Breast epithelium (tissue), 4 donors: ENCODE measurements at regions not wholly inside any gene's neighbourhood (a gene's known extent, or its start where the extent isn't known, plus 50 kb on each side); places are given as distances from the start of the nearest gene placed in this dataset.
A peak's percentile ranks its signal among the peaks of the same experiment; 100 is the strongest.

Experiments
- DNase-seq, 2 donors: peaks; one replicate each; pipeline ENCODE4 v3.0.0-alpha.2; 2019; ENCODE audit warnings: low spot score in 2 of 2
- H3K27ac ChIP-seq, 2 donors: fragments of 200-600 bp; sonication (generic) in 1 of 2; one replicate each; pipeline ENCODE4 v1.5.1; 2016 to 2019; ENCODE audit warnings: mild to moderate bottlenecking in 1 of 2
- H3K27me3 ChIP-seq, 2 donors: fragments of 200-600 bp; sonication (generic) in 1 of 2; one replicate each; pipeline versions ENCODE4 v1.5.1 to v1.6.0; 2017 to 2019; ENCODE audit warnings: control low read depth in 1 of 2, mild to moderate bottlenecking in 1 of 2
- H3K36me3 ChIP-seq: fragments of 200-600 bp; one replicate; pipeline ENCODE4 v1.5.1; 2019
- H3K4me1 ChIP-seq, 2 donors: fragments of 200-600 bp; sonication (generic); one replicate each; pipeline ENCODE4 v1.5.1; 2016 to 2019; ENCODE audit warnings: control low read depth in 1 of 2
- H3K4me3 ChIP-seq, 3 donors: fragments of 200-600 bp; sonication (generic); 1 replicate in 2 of 3; 2 replicates in 1 of 3; pipeline ENCODE4 v1.5.1; 2016 to 2019; ENCODE audit warnings: mild to moderate bottlenecking in 3 of 3, moderate library complexity in 2 of 3
- H3K9me3 ChIP-seq, 2 donors: fragments of 200-600 bp; sonication (generic) in 1 of 2; one replicate each; pipeline ENCODE4 v1.5.1; 2016 to 2019; ENCODE audit warnings: control low read depth in 1 of 2
- POLR2A ChIP-seq: fragments of 450-650 bp; IDR thresholded peaks from one replicate; pipeline ENCODE4 v1.6.1; 2016; ENCODE audit warnings: antibody characterized with exemption, mild to moderate bottlenecking, moderate library complexity
- POLR2AphosphoS5 ChIP-seq, 3 donors: sonication (generic); formaldehyde crosslinking; IDR thresholded peaks; one replicate each; pipeline ENCODE4 v1.6.1; 2017; ENCODE audit warnings: antibody characterized with exemption in 3 of 3
- intact Hi-C: fragments of 100-400 bp; cut with DNase I; formaldehyde crosslinking; loops from one replicate; pipeline ENCODE4 v1.15.1; 2023; ENCODE audit warnings: low total_unique reads
- TF ChIP-seq, protein P1 (sequence below), 3 donors: fragments of 450-650 bp; IDR thresholded peaks; one replicate each; pipeline ENCODE4 v1.5.1; 2016 to 2017; ENCODE audit warnings: antibody characterized with exemption in 3 of 3, mild to moderate bottlenecking in 3 of 3, moderate library complexity in 3 of 3

DNA sequence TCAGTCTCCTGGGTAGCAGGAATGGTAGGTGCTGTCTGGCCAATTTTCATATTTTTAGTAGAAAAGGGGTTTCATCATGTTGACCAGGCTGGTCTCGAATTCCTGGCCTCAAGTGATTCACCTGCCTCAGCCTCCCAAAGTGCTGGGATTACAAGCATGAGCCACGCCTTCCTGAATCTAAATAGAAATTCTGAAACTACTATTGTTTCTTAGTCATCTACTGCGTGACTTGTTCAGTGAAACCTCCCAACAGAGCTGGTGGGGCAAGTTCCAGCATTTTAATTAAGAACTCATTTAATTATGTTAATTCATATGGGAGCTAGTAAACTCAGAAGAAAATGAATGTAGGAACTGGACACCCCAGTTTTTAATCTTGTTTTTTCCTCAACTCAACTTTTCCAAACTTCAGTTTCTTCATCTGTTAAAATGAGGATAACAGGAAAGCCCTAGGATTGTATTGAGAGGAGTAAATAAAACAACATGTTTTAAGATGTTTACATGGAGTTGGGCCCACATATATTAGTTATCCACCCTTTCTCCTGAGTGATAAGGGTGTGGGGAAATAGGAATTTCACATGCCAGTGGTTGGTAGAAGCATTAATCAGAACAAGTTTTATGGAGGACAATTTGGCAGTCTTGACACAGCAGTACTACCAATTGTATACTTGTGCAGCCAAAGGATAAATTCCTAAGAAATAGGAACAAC is 335.8 kb upstream of the E2F7 start:
- no peak overlapping the region for H3K27ac ChIP-seq
- no peaks in the 10 kb centered on the region for H3K4me1 ChIP-seq
- no peak for TF ChIP-seq POLR2A
- TF ChIP-seq, protein P1, sequence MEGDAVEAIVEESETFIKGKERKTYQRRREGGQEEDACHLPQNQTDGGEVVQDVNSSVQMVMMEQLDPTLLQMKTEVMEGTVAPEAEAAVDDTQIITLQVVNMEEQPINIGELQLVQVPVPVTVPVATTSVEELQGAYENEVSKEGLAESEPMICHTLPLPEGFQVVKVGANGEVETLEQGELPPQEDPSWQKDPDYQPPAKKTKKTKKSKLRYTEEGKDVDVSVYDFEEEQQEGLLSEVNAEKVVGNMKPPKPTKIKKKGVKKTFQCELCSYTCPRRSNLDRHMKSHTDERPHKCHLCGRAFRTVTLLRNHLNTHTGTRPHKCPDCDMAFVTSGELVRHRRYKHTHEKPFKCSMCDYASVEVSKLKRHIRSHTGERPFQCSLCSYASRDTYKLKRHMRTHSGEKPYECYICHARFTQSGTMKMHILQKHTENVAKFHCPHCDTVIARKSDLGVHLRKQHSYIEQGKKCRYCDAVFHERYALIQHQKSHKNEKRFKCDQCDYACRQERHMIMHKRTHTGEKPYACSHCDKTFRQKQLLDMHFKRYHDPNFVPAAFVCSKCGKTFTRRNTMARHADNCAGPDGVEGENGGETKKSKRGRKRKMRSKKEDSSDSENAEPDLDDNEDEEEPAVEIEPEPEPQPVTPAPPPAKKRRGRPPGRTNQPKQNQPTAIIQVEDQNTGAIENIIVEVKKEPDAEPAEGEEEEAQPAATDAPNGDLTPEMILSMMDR (IDR thresholded peaks at IDR 0.05): no peak
- no peak for TF ChIP-seq POLR2AphosphoS5 (IDR thresholded peaks at IDR 0.05)
- intact Hi-C loops: no loop called here
- H3K27me3 ChIP-seq: no peaks in the 10 kb centered on the region
- H3K4me3 ChIP-seq: no peak overlapping the region
- H3K9me3 ChIP-seq: no peaks in the 10 kb centered on the region
- H3K36me3 ChIP-seq: no peaks in the 10 kb centered on the region
- no peak for DNase-seq

DNA sequence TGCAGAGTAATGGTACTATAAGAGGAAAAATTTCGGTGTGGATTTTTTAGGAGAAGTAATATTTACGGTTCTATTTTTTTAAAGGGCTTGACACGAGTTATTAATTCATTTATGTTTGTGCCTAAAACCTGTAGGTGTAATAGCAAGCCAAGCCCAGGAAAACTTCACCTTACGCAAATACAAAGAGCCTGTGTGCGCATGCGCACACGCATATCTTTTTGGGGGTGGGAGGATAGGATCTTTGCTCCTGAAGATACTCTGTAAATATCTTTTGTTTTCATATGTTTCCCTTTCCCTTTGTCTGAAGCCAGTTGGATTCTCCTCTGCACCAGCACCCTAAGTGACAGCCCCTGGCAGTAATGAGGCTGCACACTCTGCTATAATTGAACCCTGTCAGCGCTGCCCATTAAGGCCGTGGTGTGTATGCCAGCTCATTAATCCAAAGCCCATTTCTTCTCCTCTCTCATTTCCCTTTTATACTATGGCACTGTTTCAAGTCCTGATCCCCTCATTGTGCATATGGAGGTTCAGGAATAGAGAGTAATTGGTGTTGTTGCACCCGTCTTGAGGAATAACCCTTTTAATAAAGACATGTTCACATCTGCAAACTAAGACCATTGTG is 327.2 kb upstream of the E2F7 start:
- Histone ChIP-seq H3K27me3 (no peaks in the 10 kb centered on the region), H3K4me1 (no peaks in the 10 kb centered on the region), H3K27ac (no peak overlapping the region), H3K4me3 (no peak overlapping the region), H3K9me3 (no peaks in the 10 kb centered on the region), H3K36me3 (no peaks in the 10 kb centered on the region)
- no peak for TF ChIP-seq POLR2AphosphoS5 (IDR thresholded peaks at IDR 0.05)
- TF ChIP-seq, protein P1 (IDR thresholded peaks at IDR 0.05): no peak
- TF ChIP-seq POLR2A: no peak
- intact Hi-C loops: no loop called here
- DNase-seq: no peak

DNA sequence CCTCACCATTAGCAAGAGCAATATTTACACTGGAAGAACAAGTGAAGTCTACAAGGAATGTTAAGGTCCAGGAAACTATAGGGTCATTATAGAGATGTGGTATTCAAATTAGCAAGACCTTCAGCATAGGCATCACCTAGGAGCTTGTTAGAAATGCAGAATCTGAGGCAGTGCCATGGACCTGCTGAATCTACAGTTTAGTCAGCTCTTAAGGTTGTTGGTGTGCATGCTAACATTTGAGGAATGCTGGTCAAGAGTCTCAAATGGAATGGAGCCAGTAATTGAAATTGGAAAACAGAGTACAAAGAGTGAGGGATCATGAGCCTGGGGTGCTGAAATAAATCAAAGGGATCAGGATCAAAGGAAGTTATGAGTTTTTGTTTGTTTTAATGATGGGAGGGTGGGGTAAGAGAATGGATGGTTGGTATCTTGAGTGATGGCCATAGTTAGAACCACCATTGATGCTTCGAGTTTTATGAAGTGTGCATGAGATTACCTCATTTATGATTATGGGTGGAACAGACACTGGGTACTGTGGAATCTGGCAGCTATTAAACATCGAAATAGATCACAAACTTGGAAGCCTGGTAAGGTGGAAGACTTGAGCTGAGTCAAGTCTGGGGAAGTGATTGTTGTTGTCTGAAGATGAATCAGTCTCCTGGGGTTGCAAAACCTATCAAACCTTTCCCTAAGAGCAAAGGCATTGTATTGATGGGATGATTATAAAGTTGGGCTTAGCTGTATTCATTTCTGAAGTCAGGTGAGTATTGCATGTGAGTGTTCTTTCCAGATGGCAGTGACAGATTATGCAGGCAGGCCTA is 323.3 kb upstream of the E2F7 start:
- H3K27ac ChIP-seq: no peak overlapping the region
- no peak overlapping the region for H3K4me3 ChIP-seq
- H3K27me3 ChIP-seq: no peaks in the 10 kb centered on the region
- intact Hi-C loops: no loop called here
- H3K36me3 ChIP-seq: no peaks in the 10 kb centered on the region
- H3K9me3 ChIP-seq: no peaks in the 10 kb centered on the region
- DNase-seq: no peak
- H3K4me1 ChIP-seq: no peaks in the 10 kb centered on the region
- TF ChIP-seq POLR2A (no peak), POLR2AphosphoS5 (IDR thresholded peaks at IDR 0.05) (no peak)
- TF ChIP-seq, protein P1 (IDR thresholded peaks at IDR 0.05): no peak

DNA sequence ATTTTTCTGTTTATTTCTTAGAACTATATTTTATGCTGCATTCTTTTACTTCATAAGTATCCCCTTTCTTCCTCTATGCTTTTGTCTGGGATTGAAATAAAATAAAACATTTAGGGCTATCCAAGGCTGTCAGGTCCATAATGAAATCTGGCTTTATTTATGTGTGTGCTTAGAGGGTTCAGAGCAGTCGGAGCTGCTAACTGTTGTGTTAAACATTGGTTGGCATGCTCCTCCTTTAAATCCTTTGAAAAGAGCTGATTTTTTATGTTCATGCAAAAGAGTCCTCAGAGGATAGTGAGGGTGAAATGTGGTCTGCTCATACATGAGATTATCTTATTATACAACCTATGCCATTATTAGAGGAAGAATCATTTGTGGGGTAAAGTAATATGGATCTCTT is 322.3 kb upstream of the E2F7 start:
- intact Hi-C loops: no loop called here
- H3K9me3 ChIP-seq: no peaks in the 10 kb centered on the region
- H3K27ac ChIP-seq: peak overlapping the region in 1 of 2 donors; percentile 4
- H3K4me1 ChIP-seq: no peaks in the 10 kb centered on the region
- no peak overlapping the region for H3K4me3 ChIP-seq
- DNase-seq: no peak
- H3K27me3 ChIP-seq: no peaks in the 10 kb centered on the region
- H3K36me3 ChIP-seq: no peaks in the 10 kb centered on the region
- TF ChIP-seq POLR2A: no peak
- TF ChIP-seq, protein P1 (IDR thresholded peaks at IDR 0.05): no peak
- no peak for TF ChIP-seq POLR2AphosphoS5 (IDR thresholded peaks at IDR 0.05)

DNA sequence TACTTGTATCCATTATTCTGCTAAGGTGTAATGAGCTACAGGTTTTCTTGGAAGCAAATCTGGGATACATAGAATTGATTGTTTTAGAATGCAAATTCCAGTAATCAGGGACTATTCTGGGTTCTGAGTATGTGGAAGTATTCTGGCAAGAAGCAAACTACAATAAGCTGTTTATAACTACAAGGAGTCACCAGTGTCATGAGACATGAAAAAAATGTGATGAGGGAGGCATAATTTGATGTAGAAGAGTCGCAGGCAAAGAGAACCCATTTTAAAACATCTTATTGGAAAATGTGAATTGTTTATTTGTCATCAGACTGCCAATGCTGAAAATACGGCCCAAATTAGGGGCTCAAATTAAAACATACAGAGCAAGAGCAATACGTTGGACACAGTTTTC is 321.8 kb upstream of the E2F7 start:
- H3K4me3 ChIP-seq: no peak overlapping the region
- TF ChIP-seq POLR2A: no peak
- TF ChIP-seq POLR2AphosphoS5 (IDR thresholded peaks at IDR 0.05): no peak
- TF ChIP-seq, protein P1 (IDR thresholded peaks at IDR 0.05): no peak
- H3K27me3 ChIP-seq: no peaks in the 10 kb centered on the region
- intact Hi-C loops: no loop called here
- no peaks in the 10 kb centered on the region for H3K4me1 ChIP-seq
- DNase-seq: no peak
- no peaks in the 10 kb centered on the region for H3K36me3 ChIP-seq
- H3K27ac ChIP-seq: peak overlapping the region in 1 of 2 donors; percentile 4
- no peaks in the 10 kb centered on the region for H3K9me3 ChIP-seq
